ENCODE measurements at regions not wholly inside any gene's neighbourhood (a gene's known extent, or its start where the extent isn't known, plus 50 kb on each side); places are given as distances from the start of the nearest gene placed in this dataset.

DNA sequence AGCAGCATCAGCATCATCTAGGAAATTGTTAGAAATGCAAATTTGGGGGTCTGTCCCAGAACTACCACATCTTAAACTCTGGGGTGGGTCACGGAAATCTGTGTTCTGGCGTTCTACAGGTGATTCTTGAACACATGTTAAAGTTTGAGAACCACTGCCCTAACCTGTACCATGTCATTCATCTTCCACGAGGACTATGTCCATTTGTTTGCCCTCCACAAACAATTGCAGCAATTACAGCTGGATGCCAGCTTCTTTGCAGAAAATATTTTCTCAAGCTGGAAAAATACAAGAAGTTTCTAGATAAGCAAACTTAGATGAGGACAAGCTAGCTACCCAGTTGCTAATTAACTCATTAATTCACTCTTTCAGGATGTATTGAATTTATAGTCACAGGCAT, 54.1 kb downstream of the MAFB start:
- Histone ChIP-seq H3K9me3 (ENCODE audit: control extremely low read depth in 1 of 5, control insufficient read depth in 4 of 5, insufficient read depth in 2 of 5, low read depth in 1 of 5, low read length in 4 of 5) (no peaks in the 10 kb centered on the region), H3K4me3 (ENCODE audit: control insufficient read depth in 1 of 7, extremely low read depth in 1 of 7, insufficient read depth in 4 of 7, low read depth in 2 of 7, low read length in 6 of 7) (no peak overlapping the region), H3K36me3 (ENCODE audit: control insufficient read depth in 4 of 4, insufficient read depth in 4 of 4, low read length in 3 of 4) (no peaks in the 10 kb centered on the region), H3K27ac (ENCODE audit: insufficient read depth in 1 of 2, low read depth in 1 of 2, low read length in 2 of 2, poor library complexity in 1 of 2, severe bottlenecking in 2 of 2) (no peak overlapping the region), H3K27me3 (replicated peaks in 2 of 5; ENCODE audit: control insufficient read depth in 4 of 5, insufficient read depth in 5 of 5, low read length in 4 of 5) (peaks cover 0 to 14% (median 2%) of the 10 kb centered on the region in 5 experiments), H3K4me1 (ENCODE audit: control extremely low read depth in 1 of 4, control insufficient read depth in 4 of 4, insufficient read depth in 4 of 4, low read length in 3 of 4) (no peaks in the 10 kb centered on the region)
- ChIA-PET POLR2A (no interaction called here), CTCF (no interaction called here)
- no peak for DNase-seq
- WGBS (ENCODE audit: insufficient coverage), result 86% methylated on average over 3 of the region's 3 CpGs

DNA sequence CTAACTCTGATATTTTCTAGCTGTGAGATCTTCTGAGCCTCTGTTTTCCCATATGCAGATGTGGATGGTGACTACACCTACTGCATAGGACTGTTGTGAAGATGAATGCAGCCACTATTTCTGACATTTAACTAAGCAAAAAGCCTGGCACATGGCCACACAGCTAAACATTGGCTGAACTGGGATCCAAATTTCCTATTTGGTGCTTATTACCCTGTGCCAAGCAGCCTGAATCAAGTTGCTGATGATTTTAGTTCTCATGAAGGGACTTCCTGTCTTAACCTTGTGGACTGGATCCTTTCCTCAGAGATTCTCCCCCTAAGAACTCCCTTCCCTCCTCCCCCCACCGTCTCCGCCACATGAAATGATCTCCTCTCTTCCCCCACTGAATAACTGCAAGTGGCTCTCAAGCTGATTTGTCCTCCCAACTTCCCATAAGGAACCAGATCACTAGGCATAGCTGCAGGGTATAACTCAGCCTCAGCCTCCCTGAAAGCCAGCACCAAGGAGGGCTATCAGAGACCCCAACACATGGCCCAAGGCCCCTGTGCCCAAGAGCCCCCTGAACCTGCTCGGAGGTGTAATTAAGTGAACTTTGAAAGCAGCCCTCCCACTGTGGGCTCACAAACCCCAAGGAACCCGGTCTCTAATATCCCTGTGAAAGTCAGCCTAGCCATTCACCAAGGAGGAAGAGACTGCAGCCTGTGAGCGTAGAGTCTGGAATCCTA, 55.7 kb downstream of the MAFB start:
- H3K36me3 ChIP-seq (ENCODE audit: control insufficient read depth in 4 of 4, insufficient read depth in 4 of 4, low read length in 3 of 4), result no peaks in the 10 kb centered on the region
- ChIA-PET POLR2A (no interaction called here), CTCF (no interaction called here)
- no peaks in the 10 kb centered on the region for H3K9me3 ChIP-seq (ENCODE audit: control extremely low read depth in 1 of 5, control insufficient read depth in 4 of 5, insufficient read depth in 2 of 5, low read depth in 1 of 5, low read length in 4 of 5)
- 89% methylated on average over 3 of the region's 5 CpGs for WGBS (ENCODE audit: insufficient coverage)
- DNase-seq, result no peak
- peaks cover 0 to 14% (median 7%) of the 10 kb centered on the region in 5 experiments for H3K27me3 ChIP-seq (replicated peaks in 2 of 5; ENCODE audit: control insufficient read depth in 4 of 5, insufficient read depth in 5 of 5, low read length in 4 of 5)
- H3K4me3 ChIP-seq (ENCODE audit: control insufficient read depth in 1 of 7, extremely low read depth in 1 of 7, insufficient read depth in 4 of 7, low read depth in 2 of 7, low read length in 6 of 7), result no peak overlapping the region
- no peaks in the 10 kb centered on the region for H3K4me1 ChIP-seq (ENCODE audit: control extremely low read depth in 1 of 4, control insufficient read depth in 4 of 4, insufficient read depth in 4 of 4, low read length in 3 of 4)
- no peak overlapping the region for H3K27ac ChIP-seq (ENCODE audit: insufficient read depth in 1 of 2, low read depth in 1 of 2, low read length in 2 of 2, poor library complexity in 1 of 2, severe bottlenecking in 2 of 2)

DNA sequence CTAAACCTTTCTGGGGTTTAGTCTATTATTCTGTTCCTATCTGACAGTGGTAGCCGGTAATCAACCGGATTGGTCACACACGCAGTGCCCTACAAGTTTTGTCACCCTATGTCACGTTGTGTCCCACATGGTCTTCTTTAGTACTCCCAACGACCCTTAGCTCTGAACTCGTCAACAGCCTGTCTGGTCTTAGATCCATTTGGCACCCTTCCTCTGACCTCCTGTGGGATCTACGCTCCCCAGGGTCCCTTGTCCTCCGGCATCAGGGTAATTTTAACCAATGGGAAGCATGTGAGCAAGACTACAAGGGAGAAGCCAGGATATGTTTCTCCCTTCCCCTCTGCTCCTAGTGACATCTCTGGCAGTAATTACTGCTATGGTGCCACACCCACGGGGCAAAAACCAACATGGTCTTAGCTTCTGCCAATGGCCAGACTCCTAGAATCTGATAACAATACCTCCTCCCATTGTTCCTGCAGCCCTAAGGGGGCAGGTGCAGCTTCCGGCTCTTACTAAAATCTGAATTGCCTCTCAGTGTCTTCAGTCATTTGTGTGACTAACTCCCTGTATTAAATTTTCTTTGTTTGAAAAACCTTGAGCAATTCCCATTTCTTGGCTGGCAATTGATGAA, 56.6 kb downstream of the MAFB start:
- Histone ChIP-seq H3K9me3 (ENCODE audit: control extremely low read depth in 1 of 5, control insufficient read depth in 4 of 5, insufficient read depth in 2 of 5, low read depth in 1 of 5, low read length in 4 of 5) (no peaks in the 10 kb centered on the region), H3K4me1 (ENCODE audit: control extremely low read depth in 1 of 4, control insufficient read depth in 4 of 4, insufficient read depth in 4 of 4, low read length in 3 of 4) (no peaks in the 10 kb centered on the region), H3K27me3 (replicated peaks in 2 of 5; ENCODE audit: control insufficient read depth in 4 of 5, insufficient read depth in 5 of 5, low read length in 4 of 5) (peaks cover 0 to 14% (median 6%) of the 10 kb centered on the region in 5 experiments), H3K27ac (ENCODE audit: insufficient read depth in 1 of 2, low read depth in 1 of 2, low read length in 2 of 2, poor library complexity in 1 of 2, severe bottlenecking in 2 of 2) (no peak overlapping the region), H3K36me3 (ENCODE audit: control insufficient read depth in 4 of 4, insufficient read depth in 4 of 4, low read length in 3 of 4) (no peaks in the 10 kb centered on the region), H3K4me3 (ENCODE audit: control insufficient read depth in 1 of 7, extremely low read depth in 1 of 7, insufficient read depth in 4 of 7, low read depth in 2 of 7, low read length in 6 of 7) (no peak overlapping the region)
- 96% methylated on average over 9 of the region's 10 CpGs for WGBS (ENCODE audit: insufficient coverage)
- POLR2A ChIA-PET, result no interaction called here
- CTCF ChIA-PET, result no interaction called here
- no peak for DNase-seq

DNA sequence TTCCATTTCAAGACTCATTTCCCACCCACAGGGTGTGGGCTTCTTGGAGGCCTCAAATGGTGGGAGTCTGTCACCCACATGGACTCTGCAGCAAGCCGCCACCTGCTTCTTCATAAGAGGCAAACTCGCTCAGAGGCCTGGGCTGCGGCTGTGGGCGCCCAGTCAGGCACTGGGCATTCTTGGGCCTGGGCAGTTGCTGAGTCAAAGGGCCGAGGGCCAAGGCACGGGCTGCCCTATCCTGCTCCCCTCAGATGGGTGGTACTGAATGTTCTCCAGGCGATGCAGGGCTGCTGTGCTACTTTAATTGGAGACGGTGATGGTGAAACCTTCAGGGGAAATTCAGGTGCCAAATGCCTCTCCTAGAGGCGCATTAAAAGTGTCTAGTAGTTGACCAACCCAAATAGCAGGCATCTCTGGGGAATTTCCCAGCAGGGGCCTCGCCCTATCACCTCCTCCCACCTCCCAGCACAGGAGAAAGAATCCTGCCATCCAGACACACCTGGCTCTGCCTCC, 57.9 kb downstream of the MAFB start:
- Histone ChIP-seq H3K9me3 (ENCODE audit: control extremely low read depth in 1 of 5, control insufficient read depth in 4 of 5, insufficient read depth in 2 of 5, low read depth in 1 of 5, low read length in 4 of 5) (no peaks in the 10 kb centered on the region), H3K27ac (ENCODE audit: insufficient read depth in 1 of 2, low read depth in 1 of 2, low read length in 2 of 2, poor library complexity in 1 of 2, severe bottlenecking in 2 of 2) (no peak overlapping the region), H3K4me3 (ENCODE audit: control insufficient read depth in 1 of 7, extremely low read depth in 1 of 7, insufficient read depth in 4 of 7, low read depth in 2 of 7, low read length in 6 of 7) (no peak overlapping the region), H3K27me3 (replicated peaks in 2 of 5; ENCODE audit: control insufficient read depth in 4 of 5, insufficient read depth in 5 of 5, low read length in 4 of 5) (peaks cover 0 to 14% (median 6%) of the 10 kb centered on the region in 5 experiments), H3K36me3 (ENCODE audit: control insufficient read depth in 4 of 4, insufficient read depth in 4 of 4, low read length in 3 of 4) (no peaks in the 10 kb centered on the region), H3K4me1 (ENCODE audit: control extremely low read depth in 1 of 4, control insufficient read depth in 4 of 4, insufficient read depth in 4 of 4, low read length in 3 of 4) (no peaks in the 10 kb centered on the region)
- ChIA-PET POLR2A (no interaction called here), CTCF (no interaction called here)
- DNase-seq, result no peak
- 97% methylated on average over 8 of the region's 10 CpGs for WGBS (ENCODE audit: insufficient coverage)

DNA sequence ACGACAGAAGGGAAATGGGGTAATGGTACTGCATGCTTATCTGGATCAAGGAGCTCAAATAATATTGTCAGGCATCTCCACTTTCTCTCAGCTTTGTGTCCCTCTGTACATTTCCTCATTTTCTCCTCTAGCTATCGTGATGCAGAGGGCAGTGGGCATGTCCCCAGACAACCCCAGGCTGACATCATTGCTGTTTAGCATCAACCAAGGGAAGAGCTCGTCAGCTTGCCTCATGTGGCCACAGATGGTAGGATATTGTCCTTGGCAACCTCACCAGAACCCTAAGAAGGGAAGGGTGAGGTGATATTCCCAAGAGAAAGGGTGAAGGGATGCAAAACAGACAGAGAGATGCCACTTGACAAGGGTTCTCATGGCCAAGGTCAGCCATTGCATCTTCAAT, 58.3 kb downstream of the MAFB start:
- 81% methylated on average over 2 of the region's 3 CpGs for WGBS (ENCODE audit: insufficient coverage)
- no peaks in the 10 kb centered on the region for H3K36me3 ChIP-seq (ENCODE audit: control insufficient read depth in 4 of 4, insufficient read depth in 4 of 4, low read length in 3 of 4)
- ChIA-PET CTCF (no interaction called here), POLR2A (no interaction called here)
- H3K4me1 ChIP-seq (ENCODE audit: control extremely low read depth in 1 of 4, control insufficient read depth in 4 of 4, insufficient read depth in 4 of 4, low read length in 3 of 4), result no peaks in the 10 kb centered on the region
- H3K27ac ChIP-seq (ENCODE audit: insufficient read depth in 1 of 2, low read depth in 1 of 2, low read length in 2 of 2, poor library complexity in 1 of 2, severe bottlenecking in 2 of 2), result no peak overlapping the region
- H3K9me3 ChIP-seq (ENCODE audit: control extremely low read depth in 1 of 5, control insufficient read depth in 4 of 5, insufficient read depth in 2 of 5, low read depth in 1 of 5, low read length in 4 of 5), result peaks cover 0 to 3% (median 0%) of the 10 kb centered on the region in 5 experiments
- DNase-seq, result no peak
- peaks cover 0 to 12% (median 6%) of the 10 kb centered on the region in 5 experiments for H3K27me3 ChIP-seq (replicated peaks in 2 of 5; ENCODE audit: control insufficient read depth in 4 of 5, insufficient read depth in 5 of 5, low read length in 4 of 5)
- no peak overlapping the region for H3K4me3 ChIP-seq (ENCODE audit: control insufficient read depth in 1 of 7, extremely low read depth in 1 of 7, insufficient read depth in 4 of 7, low read depth in 2 of 7, low read length in 6 of 7)

DNA sequence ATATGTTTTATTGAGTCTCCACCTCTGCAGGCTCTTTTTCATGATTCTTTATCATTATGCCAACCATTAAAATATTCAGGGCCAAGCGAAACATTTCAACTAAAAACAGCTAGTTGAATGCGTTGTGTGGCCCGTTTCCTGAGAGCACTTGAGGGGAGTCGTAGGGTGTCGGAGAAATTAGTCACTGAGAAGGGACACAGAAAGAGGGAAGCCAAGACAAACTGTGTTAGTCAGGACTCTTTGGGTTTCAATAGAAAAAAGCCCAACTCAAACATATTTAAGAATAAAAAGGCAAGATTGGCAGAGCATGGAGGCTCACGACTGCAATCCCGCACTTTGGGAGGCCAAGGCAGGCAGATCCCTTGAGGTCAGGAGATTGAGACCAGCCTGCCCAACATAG, 58.9 kb downstream of the MAFB start:
- ChIA-PET POLR2A (no interaction called here), CTCF (no interaction called here)
- H3K9me3 ChIP-seq (ENCODE audit: control extremely low read depth in 1 of 5, control insufficient read depth in 4 of 5, insufficient read depth in 2 of 5, low read depth in 1 of 5, low read length in 4 of 5), result peaks cover 0 to 3% (median 0%) of the 10 kb centered on the region in 5 experiments
- DNase-seq, result no peak
- H3K4me3 ChIP-seq (ENCODE audit: control insufficient read depth in 1 of 7, extremely low read depth in 1 of 7, insufficient read depth in 4 of 7, low read depth in 2 of 7, low read length in 6 of 7), result no peak overlapping the region
- H3K27ac ChIP-seq (ENCODE audit: insufficient read depth in 1 of 2, low read depth in 1 of 2, low read length in 2 of 2, poor library complexity in 1 of 2, severe bottlenecking in 2 of 2), result no peak overlapping the region
- H3K27me3 ChIP-seq (replicated peaks in 2 of 5; ENCODE audit: control insufficient read depth in 4 of 5, insufficient read depth in 5 of 5, low read length in 4 of 5), result peaks cover 0 to 9% (median 6%) of the 10 kb centered on the region in 5 experiments
- no peaks in the 10 kb centered on the region for H3K36me3 ChIP-seq (ENCODE audit: control insufficient read depth in 4 of 4, insufficient read depth in 4 of 4, low read length in 3 of 4)
- H3K4me1 ChIP-seq (ENCODE audit: control extremely low read depth in 1 of 4, control insufficient read depth in 4 of 4, insufficient read depth in 4 of 4, low read length in 3 of 4), result no peaks in the 10 kb centered on the region
- WGBS (ENCODE audit: insufficient coverage), result no CpG with 5 or more reads among the region's 7 CpGs

DNA sequence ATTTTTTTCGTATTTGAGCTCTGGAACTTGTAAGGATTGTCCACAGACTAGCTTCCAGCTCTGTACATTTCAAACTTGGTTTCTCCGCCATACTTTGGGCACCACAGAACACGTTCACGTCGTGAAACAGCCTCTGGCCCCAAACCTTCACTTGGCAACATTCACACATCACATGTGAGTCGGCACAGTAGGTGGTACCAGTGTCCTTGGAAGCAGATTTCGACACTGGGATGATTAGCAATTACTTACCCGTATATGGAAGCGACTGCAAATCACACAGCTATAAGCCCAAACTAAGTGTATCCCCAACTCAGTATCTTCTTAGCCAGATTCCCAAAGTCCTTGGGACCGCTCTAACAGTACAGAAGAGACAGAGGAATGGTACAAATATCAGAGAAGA, 60.2 kb downstream of the MAFB start:
- 75% methylated on average over 8 of the region's 10 CpGs for WGBS (ENCODE audit: insufficient coverage)
- CTCF ChIA-PET, result no interaction called here

More for the DNA sequence above, 60.2 kb downstream of the MAFB start:
- H3K27ac ChIP-seq (ENCODE audit: insufficient read depth in 1 of 2, low read depth in 1 of 2, low read length in 2 of 2, poor library complexity in 1 of 2, severe bottlenecking in 2 of 2), result no peak overlapping the region
- no peaks in the 10 kb centered on the region for H3K36me3 ChIP-seq (ENCODE audit: control insufficient read depth in 4 of 4, insufficient read depth in 4 of 4, low read length in 3 of 4)
- H3K9me3 ChIP-seq (ENCODE audit: control extremely low read depth in 1 of 5, control insufficient read depth in 4 of 5, insufficient read depth in 2 of 5, low read depth in 1 of 5, low read length in 4 of 5), result peaks cover 0 to 3% (median 0%) of the 10 kb centered on the region in 5 experiments
- H3K4me3 ChIP-seq (ENCODE audit: control insufficient read depth in 1 of 7, extremely low read depth in 1 of 7, insufficient read depth in 4 of 7, low read depth in 2 of 7, low read length in 6 of 7), result no peak overlapping the region
- POLR2A ChIA-PET, result interaction anchor here (0.6 kb wide), 1 partner anchor 33 kb away, joined by 3 read pairs; no protein-coding TSS in a partner anchor
- peaks cover 0 to 9% (median 5%) of the 10 kb centered on the region in 5 experiments for H3K27me3 ChIP-seq (replicated peaks in 2 of 5; ENCODE audit: control insufficient read depth in 4 of 5, insufficient read depth in 5 of 5, low read length in 4 of 5)
- no peaks in the 10 kb centered on the region for H3K4me1 ChIP-seq (ENCODE audit: control extremely low read depth in 1 of 4, control insufficient read depth in 4 of 4, insufficient read depth in 4 of 4, low read length in 3 of 4)
- DNase-seq, result no peak

Measured in common myeloid progenitor, CD34-positive (primary cell).